Breast epithelium (tissue), 3 donors: ENCODE measurements at regions not wholly inside any gene's neighbourhood (a gene's known extent, or its start where the extent isn't known, plus 50 kb on each side); places are given as distances from the start of the nearest gene placed in this dataset.

ENCODE experiments used
- POLR2AphosphoS5 ChIP-seq, 3 donors: sonication (generic); formaldehyde crosslinking; IDR thresholded peaks; one replicate each; pipeline ENCODE4 v1.6.1; 2017; ENCODE audit warnings: antibody characterized with exemption in 3 of 3
- TF ChIP-seq, protein P1 (sequence below), 3 donors: fragments of 450-650 bp; IDR thresholded peaks; one replicate each; pipeline ENCODE4 v1.5.1; 2016 to 2017; ENCODE audit warnings: antibody characterized with exemption in 3 of 3, mild to moderate bottlenecking in 3 of 3, moderate library complexity in 3 of 3

DNA sequence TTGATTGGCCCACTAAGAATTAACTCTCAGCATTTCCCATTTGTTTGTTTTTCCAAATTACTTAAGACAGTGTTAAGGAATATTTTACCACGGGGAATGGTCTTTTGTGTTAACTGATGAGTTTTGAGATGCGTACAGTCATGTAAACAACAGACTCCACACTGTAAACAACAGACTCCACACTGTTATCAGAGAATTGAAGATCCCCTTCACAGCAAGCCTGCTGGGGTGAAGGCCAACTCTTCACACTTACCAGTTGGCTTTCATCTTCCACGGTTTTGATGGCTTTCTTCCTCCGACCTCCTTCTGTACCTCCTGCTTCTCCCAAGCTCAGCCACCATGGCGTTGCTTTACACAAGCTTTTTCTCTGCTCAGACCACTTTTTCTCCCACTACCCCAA, 166.8 kb downstream of the TMEM200C start:
- TF ChIP-seq, protein P1, sequence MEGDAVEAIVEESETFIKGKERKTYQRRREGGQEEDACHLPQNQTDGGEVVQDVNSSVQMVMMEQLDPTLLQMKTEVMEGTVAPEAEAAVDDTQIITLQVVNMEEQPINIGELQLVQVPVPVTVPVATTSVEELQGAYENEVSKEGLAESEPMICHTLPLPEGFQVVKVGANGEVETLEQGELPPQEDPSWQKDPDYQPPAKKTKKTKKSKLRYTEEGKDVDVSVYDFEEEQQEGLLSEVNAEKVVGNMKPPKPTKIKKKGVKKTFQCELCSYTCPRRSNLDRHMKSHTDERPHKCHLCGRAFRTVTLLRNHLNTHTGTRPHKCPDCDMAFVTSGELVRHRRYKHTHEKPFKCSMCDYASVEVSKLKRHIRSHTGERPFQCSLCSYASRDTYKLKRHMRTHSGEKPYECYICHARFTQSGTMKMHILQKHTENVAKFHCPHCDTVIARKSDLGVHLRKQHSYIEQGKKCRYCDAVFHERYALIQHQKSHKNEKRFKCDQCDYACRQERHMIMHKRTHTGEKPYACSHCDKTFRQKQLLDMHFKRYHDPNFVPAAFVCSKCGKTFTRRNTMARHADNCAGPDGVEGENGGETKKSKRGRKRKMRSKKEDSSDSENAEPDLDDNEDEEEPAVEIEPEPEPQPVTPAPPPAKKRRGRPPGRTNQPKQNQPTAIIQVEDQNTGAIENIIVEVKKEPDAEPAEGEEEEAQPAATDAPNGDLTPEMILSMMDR (IDR thresholded peaks at IDR 0.05): no peak
- TF ChIP-seq POLR2AphosphoS5 (IDR thresholded peaks at IDR 0.05): no peak
